ENCODE measurements at regions not wholly inside any gene's neighbourhood (a gene's known extent, or its start where the extent isn't known, plus 50 kb on each side); places are given as distances from the start of the nearest gene placed in this dataset.

- TF ChIP-seq CTCF (IDR thresholded peaks at IDR 0.05): no peak
- Histone ChIP-seq H3K4me3 (no peak overlapping the region), H3K27me3 (peaks cover 92% of the 10 kb centered on the region), H3K4me1 (peaks cover 12% of the 10 kb centered on the region), H3K36me3 (no peaks in the 10 kb centered on the region), H3K9me3 (no peaks in the 10 kb centered on the region), H3K27ac (no peak overlapping the region)
- ATAC-seq (no peak), DNase-seq (no peak)
- intact Hi-C loops (cut with DNase I): no loop called here
These were observed 126.4 kb upstream of the C11orf58 start for GRCh38 chr11:16611926-16612565.

GRCh38 chr11:16611401-16611921, 127.0 kb upstream of the C11orf58 start:
- no peak for DNase-seq
- peaks cover 91% of the 10 kb centered on the region for H3K27me3 ChIP-seq
- H3K4me3 ChIP-seq: no peak overlapping the region
- no peak for ATAC-seq
- intact Hi-C loops (cut with DNase I): no loop called here
- no peak for TF ChIP-seq CTCF (IDR thresholded peaks at IDR 0.05)
- H3K27ac ChIP-seq: no peak overlapping the region
- peaks cover 12% of the 10 kb centered on the region for H3K4me1 ChIP-seq
- H3K36me3 ChIP-seq: no peaks in the 10 kb centered on the region
- H3K9me3 ChIP-seq: no peaks in the 10 kb centered on the region

- peaks cover 88% of the 10 kb centered on the region for H3K27me3 ChIP-seq
- H3K4me1 ChIP-seq: peaks cover 16% of the 10 kb centered on the region
- ATAC-seq (no peak), DNase-seq (no peak)
- no peak overlapping the region for H3K4me3 ChIP-seq
- intact Hi-C loops (cut with DNase I): no loop called here
- H3K36me3 ChIP-seq: no peaks in the 10 kb centered on the region
- no peaks in the 10 kb centered on the region for H3K9me3 ChIP-seq
- no peak for TF ChIP-seq CTCF (IDR thresholded peaks at IDR 0.05)
- H3K27ac ChIP-seq: no peak overlapping the region
These were observed 127.6 kb upstream of the C11orf58 start for GRCh38 chr11:16610738-16611388.

GRCh38 chr11:16610213-16610737, 128.2 kb upstream of the C11orf58 start:
- intact Hi-C loops (cut with DNase I): no loop called here
- H3K27me3 ChIP-seq: peaks cover 82% of the 10 kb centered on the region
- no peaks in the 10 kb centered on the region for H3K9me3 ChIP-seq
- ATAC-seq (no peak), DNase-seq (no peak)
- no peak overlapping the region for H3K27ac ChIP-seq
- H3K4me3 ChIP-seq: no peak overlapping the region
- peaks cover 17% of the 10 kb centered on the region for H3K4me1 ChIP-seq
- H3K36me3 ChIP-seq: no peaks in the 10 kb centered on the region
- TF ChIP-seq CTCF (IDR thresholded peaks at IDR 0.05): no peak

GRCh38 chr11:16609769-16610168, 128.7 kb upstream of the C11orf58 start:
- ATAC-seq (no peak), DNase-seq (no peak)
- Histone ChIP-seq H3K27me3 (peaks cover 77% of the 10 kb centered on the region), H3K27ac (no peak overlapping the region), H3K36me3 (no peaks in the 10 kb centered on the region), H3K4me3 (no peak overlapping the region), H3K9me3 (no peaks in the 10 kb centered on the region), H3K4me1 (peaks cover 17% of the 10 kb centered on the region)
- no peak for TF ChIP-seq CTCF (IDR thresholded peaks at IDR 0.05)
- intact Hi-C loops (cut with DNase I): no loop called here
